Keratinocyte (primary cell): ENCODE measurements at regions not wholly inside any gene's neighbourhood (a gene's known extent, or its start where the extent isn't known, plus 50 kb on each side); places are given as distances from the start of the nearest gene placed in this dataset.

Experiments
- DNase-seq: peaks from one replicate; pipeline ENCODE4 v3.0.0-alpha.2; 2011; ENCODE audit warnings: low read depth, missing footprints, low spot score
- FAIRE-seq: peaks from 2 replicates; lab custom pipeline; 2011; peaks lifted over from hg19 to GRCh38; lab: Jason Lieb, UNC
- H2AFZ ChIP-seq: 2 replicates; pipeline ENCODE4 v1.6.0; 2012; ENCODE audit warnings: low read length, control low read depth, inconsistent platforms; ENCODE audit not compliant: control insufficient read depth
- H3K27ac ChIP-seq: 2 replicates; pipeline ENCODE4 v1.5.1; 2011; ENCODE audit warnings: low read length; ENCODE audit not compliant: control insufficient read depth, insufficient read depth
- H3K27me3 ChIP-seq: 3 replicates; pipeline ENCODE4 v1.6.0; 2011; ENCODE audit warnings: low read length; ENCODE audit not compliant: control insufficient read depth, insufficient read depth; ENCODE audit errors: extremely low read depth
- H3K36me3 ChIP-seq, 2 experiments: 2 replicates in 1 of 2; 3 replicates in 1 of 2; pipeline ENCODE4 v1.5.1; 2011; ENCODE audit warnings: low read length in 2 of 2, mild to moderate bottlenecking in 1 of 2; ENCODE audit not compliant: control insufficient read depth in 2 of 2, insufficient read depth in 2 of 2; ENCODE audit errors: extremely low read depth in 1 of 2
- H3K4me1 ChIP-seq: 3 replicates; pipeline ENCODE4 v1.5.1; 2011; ENCODE audit warnings: low read length; ENCODE audit not compliant: control insufficient read depth, insufficient read depth; ENCODE audit errors: extremely low read depth
- H3K4me2 ChIP-seq: 3 replicates; pipeline ENCODE4 v1.6.0; 2011; ENCODE audit warnings: low read depth, low read length; ENCODE audit not compliant: control insufficient read depth, insufficient read depth; ENCODE audit errors: extremely low read depth
- H3K4me3 ChIP-seq, 3 experiments: fragments of 200-600 bp in 1 of 3; sonication (generic) in 1 of 3; 2 replicates in 2 of 3; 3 replicates in 1 of 3; pipeline ENCODE4 v1.5.1; 2011 to 2016; ENCODE audit warnings: low read length in 3 of 3, mild to moderate bottlenecking in 3 of 3, control low read depth in 2 of 3, inconsistent platforms in 1 of 3, low read depth in 1 of 3, mixed read lengths in 1 of 3, mixed run types in 1 of 3, moderate library complexity in 1 of 3; ENCODE audit not compliant: control insufficient read depth in 2 of 3, insufficient read depth in 2 of 3; ENCODE audit errors: extremely low read depth in 1 of 3
- H3K79me2 ChIP-seq: 2 replicates; pipeline ENCODE4 v1.6.0; 2012; ENCODE audit warnings: low read length; ENCODE audit not compliant: control insufficient read depth, insufficient read depth
- H3K9ac ChIP-seq: 3 replicates; pipeline ENCODE4 v1.6.0; 2011; ENCODE audit warnings: low read length; ENCODE audit not compliant: control insufficient read depth, insufficient read depth; ENCODE audit errors: extremely low read depth
- H3K9me1 ChIP-seq: 3 replicates; pipeline ENCODE4 v1.6.0; 2011; ENCODE audit warnings: low read length; ENCODE audit not compliant: control insufficient read depth, insufficient read depth; ENCODE audit errors: extremely low read depth
- H3K9me3 ChIP-seq: 2 replicates; pipeline ENCODE4 v1.5.1; 2012; ENCODE audit warnings: low read depth, low read length; ENCODE audit not compliant: control insufficient read depth
- H4K20me1 ChIP-seq: 3 replicates; pipeline ENCODE4 v1.6.0; 2011; ENCODE audit warnings: low read length; ENCODE audit not compliant: control insufficient read depth, insufficient read depth; ENCODE audit errors: extremely low read depth
- EZH2 ChIP-seq: IDR thresholded peaks from one replicate; pipeline ENCODE4 v1.6.1; 2012; ENCODE audit warnings: inconsistent platforms, mild to moderate bottlenecking, low read length, moderate library complexity
- dilution Hi-C: fragments of 300-500 bp; cut with MboI; formaldehyde crosslinking; loops from one replicate; pipeline ENCODE4 v1.7.0; 2020; ENCODE audit warnings: low sequenced_read_pairs; ENCODE audit not compliant: extremely low pct_ligation_motif_present
- TF ChIP-seq, protein P1 (sequence below), 3 experiments: IDR thresholded peaks in 1 of 3; conservative IDR thresholded peaks in 1 of 3; optimal IDR thresholded peaks in 1 of 3; 2 replicates in 2 of 3; 3 replicates in 1 of 3; pipeline versions ENCODE3 to v1.5.1; 2011; ENCODE audit warnings: low read length in 3 of 3, mild to moderate bottlenecking in 3 of 3, moderate library complexity in 2 of 3, control low read depth in 1 of 3, inconsistent platforms in 1 of 3; ENCODE audit not compliant: insufficient read depth in 2 of 3; ENCODE audit errors: extremely low read depth in 1 of 3

DNA sequence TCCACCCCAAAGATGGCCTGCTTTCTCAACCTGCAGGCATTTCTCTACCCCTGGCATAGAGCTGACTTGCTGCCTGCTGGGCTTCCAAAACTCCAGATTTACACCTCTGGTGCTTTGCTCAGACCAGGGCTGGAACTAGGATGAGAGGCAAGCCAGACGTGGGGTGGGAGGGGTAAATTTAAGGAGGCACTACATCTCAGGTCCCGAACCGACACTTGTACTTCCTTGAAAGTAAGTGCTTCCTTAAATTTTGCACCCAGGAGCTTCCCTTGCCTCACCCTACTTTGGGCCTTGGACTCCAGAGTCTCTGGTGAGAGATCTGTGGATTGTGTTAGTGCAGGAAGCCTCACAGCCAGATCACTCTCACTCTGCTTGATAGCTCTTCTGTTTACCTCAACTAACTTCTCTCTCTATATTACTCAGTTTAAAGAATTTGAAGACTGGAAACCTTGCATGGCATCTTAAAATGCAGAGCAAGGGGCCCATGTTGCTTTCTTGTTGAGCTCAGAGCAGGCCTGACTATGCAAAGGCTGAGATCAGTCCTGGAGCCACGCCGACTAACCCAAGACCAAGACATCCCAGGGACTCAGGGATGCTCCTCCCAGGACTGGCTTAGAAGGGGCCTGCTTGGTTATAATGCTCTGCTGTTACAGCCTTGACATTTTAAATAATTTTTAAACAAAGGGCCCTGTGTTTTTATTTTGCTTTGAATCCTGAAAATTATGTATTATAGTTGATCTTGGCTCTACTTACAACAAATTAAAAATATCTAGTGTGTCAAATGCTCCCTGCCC lies 145.0 kb upstream of the LEF1 start:
- no peak overlapping the region for H3K9ac ChIP-seq
- H3K79me2 ChIP-seq = no peaks in the 10 kb centered on the region
- H2AFZ ChIP-seq = no peak overlapping the region
- no peaks in the 10 kb centered on the region for H4K20me1 ChIP-seq
- H3K27ac ChIP-seq = no peak overlapping the region
- no peak for TF ChIP-seq EZH2
- TF ChIP-seq, protein P1, sequence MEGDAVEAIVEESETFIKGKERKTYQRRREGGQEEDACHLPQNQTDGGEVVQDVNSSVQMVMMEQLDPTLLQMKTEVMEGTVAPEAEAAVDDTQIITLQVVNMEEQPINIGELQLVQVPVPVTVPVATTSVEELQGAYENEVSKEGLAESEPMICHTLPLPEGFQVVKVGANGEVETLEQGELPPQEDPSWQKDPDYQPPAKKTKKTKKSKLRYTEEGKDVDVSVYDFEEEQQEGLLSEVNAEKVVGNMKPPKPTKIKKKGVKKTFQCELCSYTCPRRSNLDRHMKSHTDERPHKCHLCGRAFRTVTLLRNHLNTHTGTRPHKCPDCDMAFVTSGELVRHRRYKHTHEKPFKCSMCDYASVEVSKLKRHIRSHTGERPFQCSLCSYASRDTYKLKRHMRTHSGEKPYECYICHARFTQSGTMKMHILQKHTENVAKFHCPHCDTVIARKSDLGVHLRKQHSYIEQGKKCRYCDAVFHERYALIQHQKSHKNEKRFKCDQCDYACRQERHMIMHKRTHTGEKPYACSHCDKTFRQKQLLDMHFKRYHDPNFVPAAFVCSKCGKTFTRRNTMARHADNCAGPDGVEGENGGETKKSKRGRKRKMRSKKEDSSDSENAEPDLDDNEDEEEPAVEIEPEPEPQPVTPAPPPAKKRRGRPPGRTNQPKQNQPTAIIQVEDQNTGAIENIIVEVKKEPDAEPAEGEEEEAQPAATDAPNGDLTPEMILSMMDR (optimal IDR thresholded peaks at IDR 0.05 in 1 of 3, IDR thresholded peaks at IDR 0.05 in 1 of 3, conservative IDR thresholded peaks at IDR 0.05 in 1 of 3; ENCODE audit: extremely low read depth in 1 of 3, insufficient read depth in 2 of 3, low read length in 3 of 3) = no peak
- H3K9me1 ChIP-seq = no peaks in the 10 kb centered on the region
- dilution Hi-C loops = no loop called here
- H3K27me3 ChIP-seq = no peaks in the 10 kb centered on the region
- H3K4me1 ChIP-seq = no peaks in the 10 kb centered on the region
- DNase-seq = no peak
- H3K36me3 ChIP-seq = no peaks in the 10 kb centered on the region
- H3K9me3 ChIP-seq = no peaks in the 10 kb centered on the region
- no peak overlapping the region for H3K4me3 ChIP-seq
- no peak overlapping the region for H3K4me2 ChIP-seq
- FAIRE-seq = no peak

DNA sequence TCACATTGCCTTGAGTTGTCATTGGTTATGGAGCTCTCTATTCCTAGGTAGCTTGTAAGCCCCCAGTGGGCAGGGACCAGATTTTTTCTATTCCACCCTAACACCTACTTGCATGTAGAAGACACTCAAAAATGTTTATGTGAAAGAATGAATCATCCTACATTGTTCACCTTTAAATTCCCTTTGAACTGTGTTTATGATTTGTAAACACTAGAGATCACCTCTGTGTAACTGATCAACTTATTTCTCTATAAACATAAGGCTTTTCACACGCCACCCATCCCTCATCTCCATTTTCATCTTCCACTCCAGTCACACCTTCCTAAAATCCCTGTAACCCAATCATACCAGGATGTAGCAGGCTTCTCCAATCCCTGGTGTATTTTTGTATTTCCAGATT lies 142.6 kb upstream of the LEF1 start:
- TF ChIP-seq EZH2 = no peak
- TF ChIP-seq, protein P1 (optimal IDR thresholded peaks at IDR 0.05 in 1 of 3, IDR thresholded peaks at IDR 0.05 in 1 of 3, conservative IDR thresholded peaks at IDR 0.05 in 1 of 3; ENCODE audit: extremely low read depth in 1 of 3, insufficient read depth in 2 of 3, low read length in 3 of 3) = no peak
- Histone ChIP-seq H3K9me1 (no peaks in the 10 kb centered on the region), H3K79me2 (no peaks in the 10 kb centered on the region), H3K4me2 (no peak overlapping the region), H3K4me3 (no peak overlapping the region), H3K9me3 (no peaks in the 10 kb centered on the region), H2AFZ (no peak overlapping the region), H3K9ac (no peak overlapping the region), H4K20me1 (no peaks in the 10 kb centered on the region), H3K4me1 (no peaks in the 10 kb centered on the region), H3K36me3 (no peaks in the 10 kb centered on the region), H3K27ac (no peak overlapping the region), H3K27me3 (no peaks in the 10 kb centered on the region)
- DNase-seq = no peak
- FAIRE-seq = no peak
- dilution Hi-C loops = no loop called here
